ENCODE measurements at regions not wholly inside any gene's neighbourhood (a gene's known extent, or its start where the extent isn't known, plus 50 kb on each side); places are given as distances from the start of the nearest gene placed in this dataset.

GRCh38 chr12:78563826-78564225 lies 300.7 kb upstream of the SYT1 start:
- H4K20me1 ChIP-seq (ENCODE audit: low read length) = no peaks in the 10 kb centered on the region
- DNase-seq (no peak), ATAC-seq (no peak)
- H3K9ac ChIP-seq (ENCODE audit: low read length) = no peak overlapping the region
- no peaks in the 10 kb centered on the region for H3K27me3 ChIP-seq (ENCODE audit: low read length)
- H3K9me2 ChIP-seq (replicated peaks; ENCODE audit: low read length) = no peaks in the 10 kb centered on the region
- CTCF ChIA-PET = no interaction called here
- BruUV-seq (replicated peaks) = no TSS peak
- no peaks in the 10 kb centered on the region for H3F3A ChIP-seq (ENCODE audit: low read length, unreplicated experiment)
- H3K4me1 ChIP-seq (ENCODE audit: insufficient read depth, low read length) = peaks cover 11% of the 10 kb centered on the region
- no peak for TF ChIP-seq EZH2 (IDR thresholded peaks at IDR 0.05; ENCODE audit: low read length, unreplicated experiment)
- TF ChIP-seq EZH2phosphoT487 (IDR thresholded peaks at IDR 0.05; ENCODE audit: borderline replicate concordance, low read length) = no peak
- no peak for TF ChIP-seq CTCF (conservative IDR thresholded peaks at IDR 0.05; ENCODE audit: low read depth, low read length)
- H3K4me2 ChIP-seq (ENCODE audit: low read length) = no peak overlapping the region
- intact Hi-C loops (cut with micrococcal nuclease) = loop anchor here (2.0 to 10.0 kb wide), 6 partner anchors 171 to 811 kb away; partner anchors contain the start of gene SYT1
- H3K9me3 ChIP-seq (ENCODE audit: low read length) = no peaks in the 10 kb centered on the region
- POLR2A ChIA-PET (ENCODE audit: unreplicated experiment) = no interaction called here
- no peak overlapping the region for H2AFZ ChIP-seq (ENCODE audit: low read length)
- H3K79me2 ChIP-seq (ENCODE audit: low read length) = no peaks in the 10 kb centered on the region
- no peak overlapping the region for H3K4me3 ChIP-seq (ENCODE audit: low read length)
- no peak overlapping the region for H3K27ac ChIP-seq (ENCODE audit: low read length)
- no peaks in the 10 kb centered on the region for H3K36me3 ChIP-seq (ENCODE audit: low read depth, low read length)

- CTCF ChIA-PET = interaction anchor here (0.6 kb wide), 1 partner anchor 297 kb away, joined by 3 read pairs; no protein-coding TSS in a partner anchor
- no peak for ATAC-seq
Measured at GRCh38 chr12:78566456-78566855, 298.1 kb upstream of the SYT1 start.

More at GRCh38 chr12:78566456-78566855, 298.1 kb upstream of the SYT1 start:
- intact Hi-C loops (cut with micrococcal nuclease) = loop anchor here (5.0 to 10.0 kb wide), 4 partner anchors 298 to 808 kb away; partner anchors contain the start of gene SYT1
- Histone ChIP-seq H3F3A (ENCODE audit: low read length, unreplicated experiment) (no peaks in the 10 kb centered on the region), H3K9me3 (ENCODE audit: low read length) (no peaks in the 10 kb centered on the region), H3K9me2 (replicated peaks; ENCODE audit: low read length) (no peaks in the 10 kb centered on the region), H3K4me1 (ENCODE audit: insufficient read depth, low read length) (peaks cover 15% of the 10 kb centered on the region), H3K9ac (ENCODE audit: low read length) (no peak overlapping the region), H3K27me3 (ENCODE audit: low read length) (no peaks in the 10 kb centered on the region), H3K4me3 (ENCODE audit: low read length) (no peak overlapping the region), H3K79me2 (ENCODE audit: low read length) (no peaks in the 10 kb centered on the region), H3K4me2 (ENCODE audit: low read length) (no peak overlapping the region), H2AFZ (ENCODE audit: low read length) (no peak overlapping the region), H3K36me3 (ENCODE audit: low read depth, low read length) (no peaks in the 10 kb centered on the region), H3K27ac (ENCODE audit: low read length) (no peak overlapping the region), H4K20me1 (ENCODE audit: low read length) (no peaks in the 10 kb centered on the region)
- BruUV-seq (replicated peaks) = no TSS peak
- DNase-seq = no peak
- POLR2A ChIA-PET (ENCODE audit: unreplicated experiment) = no interaction called here
- TF ChIP-seq EZH2phosphoT487 (IDR thresholded peaks at IDR 0.05; ENCODE audit: borderline replicate concordance, low read length) (no peak), EZH2 (IDR thresholded peaks at IDR 0.05; ENCODE audit: low read length, unreplicated experiment) (no peak), CTCF (conservative IDR thresholded peaks at IDR 0.05; ENCODE audit: low read depth, low read length) (no peak)
